MCF 10A (cell line): ENCODE measurements at regions not wholly inside any gene's neighbourhood (a gene's known extent, or its start where the extent isn't known, plus 50 kb on each side); places are given as distances from the start of the nearest gene placed in this dataset.

Experiments
- BruUV-seq: library from RNA; stranded (reverse); fragments of 400-500 nt; replicated peaks from 2 replicates; lab custom pipeline; 2021; lab: Mats Ljungman, UMichigan
- CTCF ChIA-PET: fragments of 300-600 bp; sonication (Branson Sonifier 250); formaldehyde crosslinking; extraction: SDS; loops from one replicate; lab custom pipeline; 2021; ENCODE audit warnings: antibody characterized with exemption, inconsistent platforms; lab: Yijun Ruan, JAX
- POLR2A ChIA-PET: fragments of 300-600, 350-650 bp; sonication (Branson Sonifier 250); formaldehyde crosslinking; extraction: SDS; loops from one replicate; lab custom pipeline; 2020; ENCODE audit warnings: antibody characterized with exemption, inconsistent platforms; lab: Yijun Ruan, JAX
- DNase-seq: peaks from one replicate; pipeline ENCODE4 v3.0.0-alpha.2; 2018; ENCODE audit not compliant: unreplicated experiment
- H3K27ac Mint-ChIP-seq: one replicate; pipeline ENCODE4 v1.8.0; 2022; ENCODE audit warnings: mild to moderate bottlenecking, low read depth, mixed read lengths; ENCODE audit not compliant: unreplicated experiment
- H3K27me3 Mint-ChIP-seq: one replicate; pipeline ENCODE4 v1.8.0; 2022; ENCODE audit warnings: mixed read lengths; ENCODE audit not compliant: insufficient read depth, unreplicated experiment
- H3K36me3 Mint-ChIP-seq: one replicate; pipeline ENCODE4 v1.8.0; 2022; ENCODE audit warnings: mild to moderate bottlenecking, moderate library complexity, mixed read lengths; ENCODE audit not compliant: insufficient read depth, unreplicated experiment
- H3K4me1 Mint-ChIP-seq: one replicate; pipeline ENCODE4 v1.8.0; 2022; ENCODE audit warnings: mixed read lengths; ENCODE audit not compliant: insufficient read depth, unreplicated experiment
- H3K4me3 Mint-ChIP-seq: one replicate; pipeline ENCODE4 v1.8.0; 2022; ENCODE audit warnings: mild to moderate bottlenecking, moderate library complexity, mixed read lengths; ENCODE audit not compliant: unreplicated experiment
- H3K9me3 Mint-ChIP-seq: one replicate; pipeline ENCODE4 v1.8.0; 2022; ENCODE audit warnings: mixed read lengths; ENCODE audit not compliant: unreplicated experiment
- intact Hi-C: fragments of 100-400 bp; cut with micrococcal nuclease; formaldehyde crosslinking; loops from 2 replicates; pipeline ENCODE4 v1.14.1; 2022
- TF ChIP-seq, protein P1 (sequence below): fragments of 200-600 bp; IDR thresholded peaks from one replicate; pipeline ENCODE4 v1.8.0; 2022; ENCODE audit warnings: antibody characterized with exemption, mild to moderate bottlenecking; ENCODE audit not compliant: unreplicated experiment

DNA sequence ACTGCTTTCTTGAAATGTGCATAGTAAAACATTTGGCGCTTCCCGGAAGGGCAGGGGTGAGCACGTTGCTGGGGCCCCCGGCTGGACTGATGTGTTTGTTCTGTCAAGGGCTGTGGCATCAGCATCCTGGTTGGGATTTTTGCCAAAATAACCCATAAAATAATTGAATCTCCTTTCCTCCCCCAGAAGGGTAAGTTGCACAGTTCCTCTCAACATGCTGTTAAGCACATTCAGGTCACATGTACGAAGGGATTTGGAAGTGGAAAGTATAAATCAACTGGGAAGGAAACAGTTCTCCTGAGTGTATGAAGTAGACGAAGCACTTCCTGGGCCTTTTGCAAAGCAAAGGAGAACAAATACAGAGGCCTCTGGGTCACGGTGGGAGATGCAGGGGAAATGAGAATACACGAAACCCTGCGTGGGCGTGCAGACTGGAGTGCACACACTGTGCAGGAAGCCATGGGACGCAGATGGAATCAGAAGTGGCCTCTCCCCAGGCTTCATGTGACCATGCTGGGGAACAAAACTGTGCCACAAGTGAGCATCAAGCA is 183.9 kb downstream of the LPIN1 start:
- DNase-seq, result no peak
- Mint-ChIP-seq H3K4me1 (peaks cover 6% of the 10 kb centered on the region), H3K4me3 (no peak overlapping the region), H3K27ac (no peak overlapping the region), H3K27me3 (no peaks in the 10 kb centered on the region), H3K9me3 (no peaks in the 10 kb centered on the region), H3K36me3 (no peaks in the 10 kb centered on the region)
- intact Hi-C loops, result no loop called here
- TF ChIP-seq, protein P1, sequence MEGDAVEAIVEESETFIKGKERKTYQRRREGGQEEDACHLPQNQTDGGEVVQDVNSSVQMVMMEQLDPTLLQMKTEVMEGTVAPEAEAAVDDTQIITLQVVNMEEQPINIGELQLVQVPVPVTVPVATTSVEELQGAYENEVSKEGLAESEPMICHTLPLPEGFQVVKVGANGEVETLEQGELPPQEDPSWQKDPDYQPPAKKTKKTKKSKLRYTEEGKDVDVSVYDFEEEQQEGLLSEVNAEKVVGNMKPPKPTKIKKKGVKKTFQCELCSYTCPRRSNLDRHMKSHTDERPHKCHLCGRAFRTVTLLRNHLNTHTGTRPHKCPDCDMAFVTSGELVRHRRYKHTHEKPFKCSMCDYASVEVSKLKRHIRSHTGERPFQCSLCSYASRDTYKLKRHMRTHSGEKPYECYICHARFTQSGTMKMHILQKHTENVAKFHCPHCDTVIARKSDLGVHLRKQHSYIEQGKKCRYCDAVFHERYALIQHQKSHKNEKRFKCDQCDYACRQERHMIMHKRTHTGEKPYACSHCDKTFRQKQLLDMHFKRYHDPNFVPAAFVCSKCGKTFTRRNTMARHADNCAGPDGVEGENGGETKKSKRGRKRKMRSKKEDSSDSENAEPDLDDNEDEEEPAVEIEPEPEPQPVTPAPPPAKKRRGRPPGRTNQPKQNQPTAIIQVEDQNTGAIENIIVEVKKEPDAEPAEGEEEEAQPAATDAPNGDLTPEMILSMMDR, result no peak
- no TSS peak for BruUV-seq
- ChIA-PET POLR2A (no interaction called here), CTCF (no interaction called here)

DNA sequence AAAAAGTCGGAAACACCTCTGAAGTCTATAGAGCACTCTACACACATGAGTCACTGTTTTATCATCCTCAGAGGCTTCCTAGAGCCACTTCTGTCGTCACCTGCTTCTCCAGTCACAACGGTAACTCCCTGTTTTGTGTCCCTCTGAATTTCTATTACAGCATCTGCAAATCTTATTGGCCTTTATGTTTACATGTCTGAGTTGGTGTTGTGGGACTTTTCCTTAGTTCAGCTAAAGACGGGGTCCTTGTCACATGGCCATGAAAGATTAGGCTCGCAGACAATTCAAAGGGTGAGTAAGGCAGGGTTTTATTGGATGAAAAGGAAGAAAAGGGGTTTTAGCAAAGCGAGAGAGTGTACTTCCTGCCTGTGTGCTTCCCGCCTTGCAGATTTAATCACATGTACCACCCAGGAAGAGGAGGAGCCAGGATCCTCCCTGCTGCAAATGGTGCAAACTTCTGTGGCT is 185.6 kb downstream of the LPIN1 start:
- Mint-ChIP-seq H3K9me3 (no peaks in the 10 kb centered on the region), H3K4me3 (no peak overlapping the region), H3K4me1 (peaks cover 7% of the 10 kb centered on the region), H3K27ac (no peak overlapping the region), H3K27me3 (no peaks in the 10 kb centered on the region), H3K36me3 (no peaks in the 10 kb centered on the region)
- no TSS peak for BruUV-seq
- POLR2A ChIA-PET, result no interaction called here
- no peak for DNase-seq
- TF ChIP-seq, protein P1, result no peak
- CTCF ChIA-PET, result interaction anchor here (0.9 kb wide), 1 partner anchor 146 kb away, joined by 3 read pairs; no protein-coding TSS in a partner anchor
- intact Hi-C loops, result no loop called here

DNA sequence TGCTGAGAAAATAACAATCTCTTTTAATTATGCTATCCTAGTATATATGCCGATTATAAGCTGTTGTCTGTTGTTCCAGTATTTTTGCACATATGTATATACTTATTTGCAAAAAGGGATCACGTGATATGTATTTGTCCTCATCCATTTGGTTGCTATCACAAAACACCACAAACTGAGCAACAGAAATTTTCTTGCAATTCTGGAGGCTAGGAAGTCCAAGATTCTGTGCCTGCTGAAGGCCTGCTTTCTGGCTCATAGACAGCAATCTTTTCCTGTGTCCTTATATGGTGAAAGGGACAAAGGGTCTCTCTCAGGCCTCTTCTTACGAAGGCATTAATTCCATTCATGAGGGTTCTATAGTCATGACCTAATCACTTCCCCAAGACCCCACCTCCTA is 186.5 kb downstream of the LPIN1 start:
- CTCF ChIA-PET, result no interaction called here
- no TSS peak for BruUV-seq

DNA sequence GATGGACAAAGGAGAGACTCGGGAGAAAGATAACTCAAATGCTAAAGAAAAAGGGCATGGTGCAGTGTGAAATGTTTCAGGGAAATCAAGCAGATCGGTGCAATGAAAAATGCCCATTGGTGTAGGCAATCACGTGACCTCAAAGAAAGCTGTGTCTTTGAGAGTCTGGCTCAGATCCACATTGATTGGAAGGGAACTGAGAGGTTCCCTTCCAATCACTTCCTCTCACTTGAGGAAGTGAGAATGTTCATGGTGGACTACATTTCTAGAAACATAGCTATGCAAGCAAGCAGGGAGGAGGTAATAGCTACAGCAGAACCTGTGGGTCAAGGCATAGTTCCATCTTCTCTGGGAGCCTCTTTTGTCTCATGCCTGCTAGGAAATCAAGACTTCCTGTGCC is 187.4 kb downstream of the LPIN1 start:
- intact Hi-C loops, result no loop called here
- POLR2A ChIA-PET, result interaction anchor here (1.3 kb wide), 1 partner anchor 31 kb away, joined by 3 read pairs; no protein-coding TSS in a partner anchor

More for the DNA sequence above, 186.5 kb downstream of the LPIN1 start:
- H3K27me3 Mint-ChIP-seq, result no peaks in the 10 kb centered on the region
- DNase-seq, result no peak
- H3K4me3 Mint-ChIP-seq, result no peak overlapping the region
- H3K27ac Mint-ChIP-seq, result peak overlapping the region; percentile 6
- H3K4me1 Mint-ChIP-seq, result peaks cover 15% of the 10 kb centered on the region
- no peaks in the 10 kb centered on the region for H3K9me3 Mint-ChIP-seq
- no peaks in the 10 kb centered on the region for H3K36me3 Mint-ChIP-seq
- TF ChIP-seq, protein P1, result no peak
- POLR2A ChIA-PET, result no interaction called here
- intact Hi-C loops, result no loop called here

More for the DNA sequence above, 187.4 kb downstream of the LPIN1 start:
- DNase-seq, result no peak
- Mint-ChIP-seq H3K9me3 (no peaks in the 10 kb centered on the region), H3K27me3 (no peaks in the 10 kb centered on the region), H3K4me3 (no peak overlapping the region), H3K36me3 (no peaks in the 10 kb centered on the region), H3K4me1 (peaks cover 23% of the 10 kb centered on the region), H3K27ac (no peak overlapping the region)
- CTCF ChIA-PET, result interaction anchor here (0.6 to 0.7 kb wide), 2 partner anchors 19 to 20 kb away, joined by 3 read pairs; no protein-coding TSS in a partner anchor
- no TSS peak for BruUV-seq
- TF ChIP-seq, protein P1, result no peak
